ENCODE measurements at regions not wholly inside any gene's neighbourhood (a gene's known extent, or its start where the extent isn't known, plus 50 kb on each side); places are given as distances from the start of the nearest gene placed in this dataset.
A peak's percentile ranks its signal among the peaks of the same experiment; 100 is the strongest.
"Not testable (repeated sequence)": the region's sequence is repeated elsewhere in the genome, so short reads cannot be mapped to it uniquely, and the experiment has no call there.

GRCh38 chr3:67064105-67064504 is 66.0 kb downstream of the KBTBD8 start:
- DNase-seq (ENCODE audit: low spot score), result no peak
- peaks cover 3% of the 10 kb centered on the region for H3K27me3 Mint-ChIP-seq (ENCODE audit: insufficient read depth)
- intact Hi-C loops (cut with micrococcal nuclease), result no loop called here
- H3K4me3 Mint-ChIP-seq, result no peak overlapping the region
- no peak overlapping the region for H3K27ac Mint-ChIP-seq
- no peaks in the 10 kb centered on the region for H3K4me1 Mint-ChIP-seq (ENCODE audit: low read depth)
- no peaks in the 10 kb centered on the region for H3K36me3 Mint-ChIP-seq (ENCODE audit: low read depth)
- peaks cover 4% of the 10 kb centered on the region for H3K9me3 Mint-ChIP-seq

GRCh38 chr3:67067251-67067650 is 69.1 kb downstream of the KBTBD8 start:
- no peak for DNase-seq (ENCODE audit: low spot score)
- peaks cover 3% of the 10 kb centered on the region for H3K27me3 Mint-ChIP-seq (ENCODE audit: insufficient read depth)
- no peak overlapping the region for H3K27ac Mint-ChIP-seq
- no peaks in the 10 kb centered on the region for H3K4me1 Mint-ChIP-seq (ENCODE audit: low read depth)
- H3K36me3 Mint-ChIP-seq (ENCODE audit: low read depth), result no peaks in the 10 kb centered on the region
- peaks cover 3% of the 10 kb centered on the region for H3K9me3 Mint-ChIP-seq
- intact Hi-C loops (cut with micrococcal nuclease), result no loop called here
- H3K4me3 Mint-ChIP-seq, result no peak overlapping the region

- H3K9me3 Mint-ChIP-seq; H3K4me1 Mint-ChIP-seq (ENCODE audit: low read depth); H3K36me3 Mint-ChIP-seq (ENCODE audit: low read depth); H3K4me3 Mint-ChIP-seq; H3K27ac Mint-ChIP-seq; H3K27me3 Mint-ChIP-seq (ENCODE audit: insufficient read depth); DNase-seq (ENCODE audit: low spot score); intact Hi-C loops (cut with micrococcal nuclease): not testable (repeated sequence)
Observed at GRCh38 chr3:67072640-67073039, 74.5 kb downstream of the KBTBD8 start.

- H3K27me3 Mint-ChIP-seq (ENCODE audit: insufficient read depth), result no peaks in the 10 kb centered on the region
- no peak overlapping the region for H3K27ac Mint-ChIP-seq
- DNase-seq (ENCODE audit: low spot score), result no peak
- no peak overlapping the region for H3K4me3 Mint-ChIP-seq
- no peaks in the 10 kb centered on the region for H3K4me1 Mint-ChIP-seq (ENCODE audit: low read depth)
- H3K9me3 Mint-ChIP-seq, result peaks cover 12% of the 10 kb centered on the region
- H3K36me3 Mint-ChIP-seq (ENCODE audit: low read depth), result no peaks in the 10 kb centered on the region
- intact Hi-C loops (cut with micrococcal nuclease), result no loop called here
Observed at GRCh38 chr3:67073812-67074211, 75.7 kb downstream of the KBTBD8 start.

GRCh38 chr3:67075295-67075694 is 77.2 kb downstream of the KBTBD8 start:
- intact Hi-C loops (cut with micrococcal nuclease), result no loop called here
- no peaks in the 10 kb centered on the region for H3K4me1 Mint-ChIP-seq (ENCODE audit: low read depth)
- H3K36me3 Mint-ChIP-seq (ENCODE audit: low read depth), result no peaks in the 10 kb centered on the region
- no peak for DNase-seq (ENCODE audit: low spot score)
- H3K9me3 Mint-ChIP-seq, result peaks cover 19% of the 10 kb centered on the region
- no peaks in the 10 kb centered on the region for H3K27me3 Mint-ChIP-seq (ENCODE audit: insufficient read depth)
- no peak overlapping the region for H3K4me3 Mint-ChIP-seq
- no peak overlapping the region for H3K27ac Mint-ChIP-seq

GRCh38 chr3:67076607-67077006 is 78.5 kb downstream of the KBTBD8 start:
- no peaks in the 10 kb centered on the region for H3K36me3 Mint-ChIP-seq (ENCODE audit: low read depth)
- H3K9me3 Mint-ChIP-seq, result peaks cover 23% of the 10 kb centered on the region
- no peaks in the 10 kb centered on the region for H3K27me3 Mint-ChIP-seq (ENCODE audit: insufficient read depth)
- no peak for DNase-seq (ENCODE audit: low spot score)
- no peak overlapping the region for H3K4me3 Mint-ChIP-seq
- H3K4me1 Mint-ChIP-seq (ENCODE audit: low read depth), result no peaks in the 10 kb centered on the region
- no peak overlapping the region for H3K27ac Mint-ChIP-seq
- intact Hi-C loops (cut with micrococcal nuclease), result no loop called here

- intact Hi-C loops (cut with micrococcal nuclease), result no loop called here
- H3K36me3 Mint-ChIP-seq (ENCODE audit: low read depth), result peaks cover 3% of the 10 kb centered on the region
- no peak for DNase-seq (ENCODE audit: low spot score)
- H3K27me3 Mint-ChIP-seq (ENCODE audit: insufficient read depth), result no peaks in the 10 kb centered on the region
- no peak overlapping the region for H3K4me3 Mint-ChIP-seq
- H3K9me3 Mint-ChIP-seq, result peaks cover 19% of the 10 kb centered on the region
- peaks cover 5% of the 10 kb centered on the region for H3K4me1 Mint-ChIP-seq (ENCODE audit: low read depth)
- H3K27ac Mint-ChIP-seq, result no peak overlapping the region
Observed at GRCh38 chr3:67077656-67078055, 79.5 kb downstream of the KBTBD8 start.

- DNase-seq (ENCODE audit: low spot score), result no peak
- Mint-ChIP-seq H3K27ac (no peak overlapping the region), H3K9me3 (peaks cover 51% of the 10 kb centered on the region), H3K4me3 (no peak overlapping the region), H3K36me3 (ENCODE audit: low read depth) (peaks cover 18% of the 10 kb centered on the region), H3K4me1 (ENCODE audit: low read depth) (peaks cover 16% of the 10 kb centered on the region), H3K27me3 (ENCODE audit: insufficient read depth) (no peaks in the 10 kb centered on the region)
- intact Hi-C loops (cut with micrococcal nuclease), result loop anchor here (1.0 to 2.0 kb wide), 2 partner anchors 32 to 84 kb away; partner anchors contain the start of gene KBTBD8
Observed at GRCh38 chr3:67082533-67083024, 84.5 kb downstream of the KBTBD8 start.

- H3K27me3 Mint-ChIP-seq (ENCODE audit: insufficient read depth), result no peaks in the 10 kb centered on the region
- H3K4me1 Mint-ChIP-seq (ENCODE audit: low read depth), result peaks cover 16% of the 10 kb centered on the region
- H3K4me3 Mint-ChIP-seq, result peak overlapping the region; percentile 52
- H3K9me3 Mint-ChIP-seq, result peaks cover 57% of the 10 kb centered on the region
- H3K27ac Mint-ChIP-seq, result peak overlapping the region; percentile 76
- intact Hi-C loops (cut with micrococcal nuclease), result loop anchor here (1.0 to 2.0 kb wide), 2 partner anchors 31 to 84 kb away; partner anchors contain the start of gene KBTBD8
- DNase-seq (ENCODE audit: low spot score), result peak; percentile 32
- peaks cover 20% of the 10 kb centered on the region for H3K36me3 Mint-ChIP-seq (ENCODE audit: low read depth)
Observed at GRCh38 chr3:67083277-67083676, 85.2 kb downstream of the KBTBD8 start.

- intact Hi-C loops (cut with micrococcal nuclease), result no loop called here
- peaks cover 11% of the 10 kb centered on the region for H3K4me1 Mint-ChIP-seq (ENCODE audit: low read depth)
- peaks cover 18% of the 10 kb centered on the region for H3K36me3 Mint-ChIP-seq (ENCODE audit: low read depth)
- H3K27ac Mint-ChIP-seq, result no peak overlapping the region
- H3K9me3 Mint-ChIP-seq, result peaks cover 42% of the 10 kb centered on the region
- DNase-seq (ENCODE audit: low spot score), result no peak
- no peak overlapping the region for H3K4me3 Mint-ChIP-seq
- no peaks in the 10 kb centered on the region for H3K27me3 Mint-ChIP-seq (ENCODE audit: insufficient read depth)
Observed at GRCh38 chr3:67087788-67088187, 89.7 kb downstream of the KBTBD8 start.

GRCh38 chr3:67090474-67090873 is 92.4 kb downstream of the KBTBD8 start:
- no peaks in the 10 kb centered on the region for H3K4me1 Mint-ChIP-seq (ENCODE audit: low read depth)
- no peak overlapping the region for H3K4me3 Mint-ChIP-seq
- DNase-seq (ENCODE audit: low spot score), result no peak
- no peaks in the 10 kb centered on the region for H3K27me3 Mint-ChIP-seq (ENCODE audit: insufficient read depth)
- intact Hi-C loops (cut with micrococcal nuclease), result no loop called here
- no peak overlapping the region for H3K27ac Mint-ChIP-seq
- peaks cover 4% of the 10 kb centered on the region for H3K36me3 Mint-ChIP-seq (ENCODE audit: low read depth)
- H3K9me3 Mint-ChIP-seq, result peaks cover 21% of the 10 kb centered on the region

- DNase-seq (ENCODE audit: low spot score), result no peak
- intact Hi-C loops (cut with micrococcal nuclease), result no loop called here
- H3K4me1 Mint-ChIP-seq (ENCODE audit: low read depth), result no peaks in the 10 kb centered on the region
- no peak overlapping the region for H3K4me3 Mint-ChIP-seq
- peaks cover 2% of the 10 kb centered on the region for H3K27me3 Mint-ChIP-seq (ENCODE audit: insufficient read depth)
- no peaks in the 10 kb centered on the region for H3K36me3 Mint-ChIP-seq (ENCODE audit: low read depth)
- no peak overlapping the region for H3K27ac Mint-ChIP-seq
- no peaks in the 10 kb centered on the region for H3K9me3 Mint-ChIP-seq
Observed at GRCh38 chr3:67093305-67093704, 95.2 kb downstream of the KBTBD8 start.

GRCh38 chr3:67094167-67094566 is 96.1 kb downstream of the KBTBD8 start:
- H3K36me3 Mint-ChIP-seq (ENCODE audit: low read depth), result no peaks in the 10 kb centered on the region
- no peaks in the 10 kb centered on the region for H3K9me3 Mint-ChIP-seq
- DNase-seq (ENCODE audit: low spot score), result no peak
- no peak overlapping the region for H3K4me3 Mint-ChIP-seq
- H3K27me3 Mint-ChIP-seq (ENCODE audit: insufficient read depth), result peaks cover 2% of the 10 kb centered on the region
- H3K27ac Mint-ChIP-seq, result no peak overlapping the region
- intact Hi-C loops (cut with micrococcal nuclease), result no loop called here
- no peaks in the 10 kb centered on the region for H3K4me1 Mint-ChIP-seq (ENCODE audit: low read depth)

- DNase-seq (ENCODE audit: low spot score), result no peak
- H3K9me3 Mint-ChIP-seq, result no peaks in the 10 kb centered on the region
- no peak overlapping the region for H3K27ac Mint-ChIP-seq
- H3K27me3 Mint-ChIP-seq (ENCODE audit: insufficient read depth), result peaks cover 2% of the 10 kb centered on the region
- intact Hi-C loops (cut with micrococcal nuclease), result no loop called here
- no peak overlapping the region for H3K4me3 Mint-ChIP-seq
- H3K4me1 Mint-ChIP-seq (ENCODE audit: low read depth), result no peaks in the 10 kb centered on the region
- H3K36me3 Mint-ChIP-seq (ENCODE audit: low read depth), result no peaks in the 10 kb centered on the region
Observed at GRCh38 chr3:67094774-67095173, 96.7 kb downstream of the KBTBD8 start.

Data from activated T-helper 1 cell treated with anti-CD3 and anti-CD28 coated beads, Interleukin-12 subunit alpha, Interleukin-12 subunit beta, Interleukin-2, Interleukin-4 antibody, amounts not matched to agents 30 ng/mL and 10 ng/mL and 1 ng/mL, durations not matched to agents 14 hours and 24 hours and 36 hours (primary cell).